H1 (cell line): ENCODE measurements at regions not wholly inside any gene's neighbourhood (a gene's known extent, or its start where the extent isn't known, plus 50 kb on each side); places are given as distances from the start of the nearest gene placed in this dataset.

ENCODE experiments used
- CTCF ChIA-PET: fragments of 300-600 bp; sonication (Branson Sonifier 250); formaldehyde crosslinking; loops from one replicate; lab custom pipeline; 2021; ENCODE audit not compliant: partially characterized antibody; lab: Charles Lee
- POLR2A ChIA-PET: fragments of 300-600 bp; sonication (Branson Sonifier 250); formaldehyde crosslinking; loops from one replicate; lab custom pipeline; 2021; ENCODE audit warnings: inconsistent platforms; ENCODE audit not compliant: partially characterized antibody; lab: Charles Lee
- DNase-seq, 2 experiments: peaks; one replicate each; pipeline versions ENCODE4 v3.0.0 to v3.0.0-alpha.2; 2010 to 2022; ENCODE audit warnings: low spot score in 2 of 2, low read depth in 1 of 2, mixed read lengths in 1 of 2
- FAIRE-seq: peaks from 2 replicates; lab custom pipeline; 2011; peaks lifted over from hg19 to GRCh38; lab: Jason Lieb, UNC
- H2AFZ ChIP-seq: 2 replicates; pipeline ENCODE4 v1.8.1; 2012; ENCODE audit warnings: low read length, inconsistent platforms
- H2AK5ac ChIP-seq: 2 replicates; pipeline ENCODE4 v1.6.1; 2013; ENCODE audit warnings: low read depth, low read length
- H2BK120ac ChIP-seq: replicated peaks from 2 replicates; pipeline ENCODE3; 2013; ENCODE audit warnings: low read depth, low read length, inconsistent platforms
- H2BK12ac ChIP-seq: 2 replicates; pipeline ENCODE4 v1.6.1; 2013; ENCODE audit warnings: low read depth, low read length
- H2BK15ac ChIP-seq: 2 replicates; pipeline ENCODE4 v1.6.1; 2013; ENCODE audit warnings: low read length
- H2BK20ac ChIP-seq: 2 replicates; pipeline ENCODE4 v1.6.1; 2013; ENCODE audit warnings: low read length
- H2BK5ac ChIP-seq: 2 replicates; pipeline ENCODE4 v1.6.1; 2013; ENCODE audit warnings: low read depth, low read length
- H3K14ac ChIP-seq: 2 replicates; pipeline ENCODE4 v1.6.1; 2013; ENCODE audit warnings: inconsistent platforms; ENCODE audit not compliant: insufficient read length
- H3K18ac ChIP-seq: 2 replicates; pipeline ENCODE4 v1.6.1; 2013; ENCODE audit warnings: low read length; ENCODE audit errors: extremely low read depth
- H3K23ac ChIP-seq: 2 replicates; pipeline ENCODE4 v1.6.1; 2013; ENCODE audit warnings: inconsistent platforms; ENCODE audit not compliant: insufficient read length
- H3K23me2 ChIP-seq: 2 replicates; pipeline ENCODE4 v1.6.1; 2013; ENCODE audit warnings: low read depth, low read length
- H3K27ac ChIP-seq: 2 replicates; pipeline ENCODE4 v1.6.1; 2011; ENCODE audit warnings: low read depth, low read length, inconsistent platforms
- H3K27me3 ChIP-seq, 4 experiments: replicated peaks in 1 of 4; 1 replicate in 1 of 4; 2 replicates in 3 of 4; pipeline versions ENCODE4 v1.6.1 to v1.8.1; 2011 to 2013; ENCODE audit warnings: low read length in 3 of 4, mild to moderate bottlenecking in 3 of 4, inconsistent platforms in 2 of 4, mixed read lengths in 2 of 4, moderate library complexity in 1 of 4; ENCODE audit not compliant: control insufficient read depth in 3 of 4, insufficient read depth in 3 of 4; ENCODE audit errors: extremely low read depth in 1 of 4
- H3K36me3 ChIP-seq, 4 experiments: 2 replicates each; pipeline versions ENCODE4 v1.6.1 to v1.8.1; 2011 to 2013; ENCODE audit warnings: mild to moderate bottlenecking in 4 of 4, low read length in 3 of 4, moderate library complexity in 2 of 4, control low read depth in 1 of 4, inconsistent platforms in 1 of 4; ENCODE audit not compliant: insufficient read depth in 4 of 4, control insufficient read depth in 2 of 4
- H3K4ac ChIP-seq: replicated peaks from 2 replicates; pipeline ENCODE3; 2013; ENCODE audit warnings: low read length, low read depth, mixed read lengths, inconsistent platforms; ENCODE audit not compliant: insufficient read length
- H3K4me1 ChIP-seq, 4 experiments: replicated peaks in 1 of 4; 1 replicate in 1 of 4; 2 replicates in 3 of 4; pipeline versions ENCODE4 v1.6.1 to v1.8.1; 2011 to 2013; ENCODE audit warnings: low read length in 3 of 4, inconsistent platforms in 2 of 4, mixed read lengths in 1 of 4; ENCODE audit not compliant: insufficient read depth in 4 of 4, control insufficient read depth in 3 of 4
- H3K4me2 ChIP-seq, 2 experiments: 2 replicates each; pipeline versions ENCODE4 v1.6.1 to v1.8.1; 2011 to 2013; ENCODE audit warnings: low read depth in 2 of 2, low read length in 2 of 2, control low read depth in 1 of 2, inconsistent platforms in 1 of 2, mild to moderate bottlenecking in 1 of 2; ENCODE audit not compliant: insufficient read depth in 1 of 2
- H3K4me3 ChIP-seq, 4 experiments: fragments of 200-600, 300-600 bp in 1 of 4; sonication (generic), shearing (Covaris generic), sonication (Bioruptor Twin) in 1 of 4; 2 replicates each; pipeline versions ENCODE4 v1.5.1 to v1.8.1; 2011 to 2016; ENCODE audit warnings: low read length in 4 of 4, low read depth in 3 of 4, control low read depth in 2 of 4, inconsistent platforms in 2 of 4, mild to moderate bottlenecking in 2 of 4, mixed read lengths in 1 of 4, moderate library complexity in 1 of 4; ENCODE audit not compliant: insufficient read depth in 2 of 4; ENCODE audit errors: extremely low read depth in 1 of 4
- H3K56ac ChIP-seq: replicated peaks from 2 replicates; pipeline ENCODE3; 2013; ENCODE audit warnings: low read depth, mild to moderate bottlenecking, mixed read lengths, low read length, inconsistent platforms; ENCODE audit not compliant: insufficient read length
- H3K79me1 ChIP-seq: 2 replicates; pipeline ENCODE4 v1.6.1; 2013; ENCODE audit warnings: low read depth, low read length, control low read depth
- H3K79me2 ChIP-seq, 2 experiments: 2 replicates each; pipeline versions ENCODE4 v1.6.1 to v1.8.1; 2012 to 2013; ENCODE audit warnings: low read length in 2 of 2, mild to moderate bottlenecking in 2 of 2, inconsistent platforms in 1 of 2; ENCODE audit not compliant: insufficient read depth in 2 of 2, control insufficient read depth in 1 of 2
- H3K9ac ChIP-seq, 4 experiments: replicated peaks in 1 of 4; 1 replicate in 1 of 4; 2 replicates in 3 of 4; pipeline versions ENCODE4 v1.6.1 to v1.8.1; 2011 to 2013; ENCODE audit warnings: low read depth in 3 of 4, low read length in 3 of 4, control low read depth in 2 of 4, mild to moderate bottlenecking in 2 of 4, moderate library complexity in 2 of 4, inconsistent platforms in 1 of 4; ENCODE audit errors: extremely low read depth in 1 of 4
- H3K9me3 ChIP-seq, 2 experiments: 2 replicates each; pipeline versions ENCODE4 v1.6.1 to v1.8.1; 2012 to 2013; ENCODE audit warnings: mild to moderate bottlenecking in 2 of 2, moderate library complexity in 2 of 2, control low read depth in 1 of 2, inconsistent platforms in 1 of 2, low read depth in 1 of 2, low read length in 1 of 2, mixed read lengths in 1 of 2; ENCODE audit not compliant: insufficient read depth in 2 of 2
- H4K20me1 ChIP-seq, 2 experiments: replicated peaks in 1 of 2; 2 replicates each; pipeline versions ENCODE3 to v1.8.1; 2011 to 2013; ENCODE audit warnings: inconsistent platforms in 2 of 2, low read length in 2 of 2, mild to moderate bottlenecking in 1 of 2; ENCODE audit not compliant: insufficient read depth in 2 of 2, control insufficient read depth in 1 of 2
- H4K5ac ChIP-seq: 2 replicates; pipeline ENCODE4 v1.6.1; 2013; ENCODE audit warnings: low read length, low read depth, mixed read lengths, inconsistent platforms; ENCODE audit not compliant: insufficient read length
- H4K8ac ChIP-seq: 2 replicates; pipeline ENCODE4 v1.8.0; 2013; ENCODE audit warnings: mild to moderate bottlenecking, moderate library complexity, low read length, inconsistent platforms; ENCODE audit not compliant: insufficient read depth; ENCODE audit errors: extremely low read depth
- H4K91ac ChIP-seq: replicated peaks from 2 replicates; pipeline ENCODE3; 2013; ENCODE audit warnings: low read length, mixed read lengths, inconsistent platforms; ENCODE audit not compliant: insufficient read length
- CBX5 ChIP-seq: fragments of 300-800, 300-1000 bp; sonication (generic); IDR thresholded peaks from 2 replicates; pipeline ENCODE4 v1.7.1; 2016; ENCODE audit warnings: antibody characterized with exemption, low read length, low read depth
- CHD2 ChIP-seq: IDR thresholded peaks from 2 replicates; pipeline ENCODE4 v1.6.1; 2012; ENCODE audit warnings: low read length, improper control_type of control experiment
- EGR1 ChIP-seq: IDR thresholded peaks from 2 replicates; pipeline ENCODE4 v1.6.1; 2011; ENCODE audit warnings: low read depth, low read length, borderline replicate concordance
- NANOG ChIP-seq: IDR thresholded peaks from 2 replicates; pipeline ENCODE4 v1.6.1; 2011; ENCODE audit warnings: low read length, low read depth, mild to moderate bottlenecking, inconsistent platforms; ENCODE audit not compliant: insufficient read depth, poor library complexity, severe bottlenecking
- NRF1 ChIP-seq: IDR thresholded peaks from 2 replicates; pipeline ENCODE4 v1.6.1; 2011; ENCODE audit warnings: mild to moderate bottlenecking, low read depth, low read length, improper control_type of control experiment
- PHF8 ChIP-seq: fragments of 200-600 bp; sonication (generic); conservative IDR thresholded peaks from 2 replicates; pipeline ENCODE4 v1.7.1; 2012; ENCODE audit warnings: low read depth, mild to moderate bottlenecking, inconsistent platforms, low read length, moderate library complexity
- RNF2 ChIP-seq: fragments of 200-900, 300-1000 bp; sonication (generic); IDR thresholded peaks from 2 replicates; pipeline ENCODE4 v1.7.1; 2016; ENCODE audit warnings: borderline replicate concordance, low read depth, mild to moderate bottlenecking, antibody characterized with exemption, low read length; ENCODE audit not compliant: poor library complexity, severe bottlenecking; ENCODE audit errors: missing control alignments
- SIX5 ChIP-seq: IDR thresholded peaks from 2 replicates; pipeline ENCODE4 v1.6.1; 2011; ENCODE audit warnings: mild to moderate bottlenecking, low read depth, low read length
- SP4 ChIP-seq: IDR thresholded peaks from 2 replicates; pipeline ENCODE4 v1.6.1; 2012; ENCODE audit warnings: low read length, inconsistent platforms
- SRF ChIP-seq: IDR thresholded peaks from 2 replicates; pipeline ENCODE4 v1.6.1; 2011; ENCODE audit warnings: mild to moderate bottlenecking, low read depth, low read length, moderate library complexity
- TAF1 ChIP-seq: IDR thresholded peaks from 2 replicates; pipeline ENCODE4 v1.6.1; 2011; ENCODE audit warnings: mild to moderate bottlenecking, low read depth, low read length
- ZNF274 ChIP-seq: IDR thresholded peaks from 2 replicates; pipeline ENCODE4 v1.7.0; 2012; ENCODE audit warnings: low read length, borderline replicate concordance; ENCODE audit errors: extremely low read depth
- WGBS, 2 experiments: shearing (Covaris generic) in 1 of 2; methylation state at CpG; one replicate each; pipeline versions ENCODE4 v1.1.6 to v1.1.7; 2013 to 2015; ENCODE audit warnings: low lambda C conversion rate in 2 of 2, mixed read lengths in 2 of 2, inconsistent platforms in 1 of 2, low coverage in 1 of 2, missing lambda C conversion rate in 1 of 2; ENCODE audit not compliant: insufficient replicate concordance in 2 of 2, insufficient coverage in 1 of 2, insufficient read length in 1 of 2; ENCODE audit errors: extremely low coverage in 1 of 2, missing lambda C conversion rate in 1 of 2; 5-methylcytosine and 5-hydroxymethylcytosine counted together

DNA sequence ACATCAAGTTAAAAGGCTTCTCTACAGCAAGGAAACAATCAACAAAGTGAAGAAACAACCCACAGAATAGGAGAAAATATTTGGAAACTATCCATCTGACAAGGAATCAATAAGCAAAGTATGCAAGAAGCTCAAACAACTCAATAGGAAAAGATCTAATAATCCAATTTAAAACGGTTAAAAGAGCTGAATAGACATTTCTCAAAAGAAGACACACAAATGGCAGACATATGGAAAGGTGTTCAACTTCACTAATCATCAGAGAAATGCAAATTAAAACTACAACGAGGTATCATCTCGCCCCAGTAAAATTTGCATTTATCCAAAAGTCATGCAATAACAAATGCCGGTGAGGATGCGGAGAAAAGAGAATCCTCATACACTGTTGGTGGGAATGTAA lies 82.2 kb upstream of the NECTIN3 start:
- H2BK12ac ChIP-seq = no peak overlapping the region
- no peak overlapping the region for H4K91ac ChIP-seq
- H3K14ac ChIP-seq = no peak overlapping the region
- H3K4ac ChIP-seq = no peak overlapping the region
- POLR2A ChIA-PET = no interaction called here
- DNase-seq (no peak), FAIRE-seq (no peak)
- H2BK20ac ChIP-seq = no peak overlapping the region
- no peaks in the 10 kb centered on the region for H3K23me2 ChIP-seq
- H2AK5ac ChIP-seq = no peak overlapping the region
- no peak overlapping the region for H4K5ac ChIP-seq
- no peak overlapping the region for H3K9ac ChIP-seq
- H3K36me3 ChIP-seq = no peaks in the 10 kb centered on the region
- CTCF ChIA-PET = interaction anchor here (0.6 kb wide), 1 partner anchor 104 kb away, joined by 3 read pairs; no protein-coding TSS in a partner anchor
- H2BK15ac ChIP-seq = no peak overlapping the region
- no peaks in the 10 kb centered on the region for H3K27me3 ChIP-seq
- no peak overlapping the region for H3K27ac ChIP-seq
- no peak overlapping the region for H4K8ac ChIP-seq
- H4K20me1 ChIP-seq = no peaks in the 10 kb centered on the region
- H3K4me2 ChIP-seq = no peak overlapping the region
- no peak overlapping the region for H3K18ac ChIP-seq
- no peaks in the 10 kb centered on the region for H3K4me1 ChIP-seq
- no peaks in the 10 kb centered on the region for H3K79me1 ChIP-seq
- no peaks in the 10 kb centered on the region for H3K79me2 ChIP-seq
- no peaks in the 10 kb centered on the region for H3K9me3 ChIP-seq
- TF ChIP-seq SRF (no peak), NANOG (no peak), SIX5 (no peak), SP4 (no peak), RNF2 (no peak), TAF1 (no peak), CHD2 (no peak), EGR1 (no peak), CBX5 (no peak), ZNF274 (no peak), PHF8 (no peak), NRF1 (no peak)
- no peak overlapping the region for H2BK5ac ChIP-seq
- H2BK120ac ChIP-seq = no peak overlapping the region
- no peak overlapping the region for H3K4me3 ChIP-seq
- WGBS, 2 experiments = 79% methylated on average over 5 of the region's 5 CpGs; no CpG with 5 or more reads in 1 of the 2 experiments
- H2AFZ ChIP-seq = no peak overlapping the region
- H3K56ac ChIP-seq = no peak overlapping the region
- H3K23ac ChIP-seq = no peak overlapping the region
